SH-SY5Y (cell line): ENCODE measurements at regions not wholly inside any gene's neighbourhood (a gene's known extent, or its start where the extent isn't known, plus 50 kb on each side); places are given as distances from the start of the nearest gene placed in this dataset.

Experiments
- GATA2 ChIP-seq: IDR thresholded peaks from 2 replicates; pipeline ENCODE4 v1.6.1; 2011; ENCODE audit warnings: mild to moderate bottlenecking, low read depth, low read length
- GATA3 ChIP-seq: IDR thresholded peaks from 2 replicates; pipeline ENCODE4 v1.6.1; 2011; ENCODE audit warnings: low read depth, mild to moderate bottlenecking, low read length, moderate library complexity

DNA sequence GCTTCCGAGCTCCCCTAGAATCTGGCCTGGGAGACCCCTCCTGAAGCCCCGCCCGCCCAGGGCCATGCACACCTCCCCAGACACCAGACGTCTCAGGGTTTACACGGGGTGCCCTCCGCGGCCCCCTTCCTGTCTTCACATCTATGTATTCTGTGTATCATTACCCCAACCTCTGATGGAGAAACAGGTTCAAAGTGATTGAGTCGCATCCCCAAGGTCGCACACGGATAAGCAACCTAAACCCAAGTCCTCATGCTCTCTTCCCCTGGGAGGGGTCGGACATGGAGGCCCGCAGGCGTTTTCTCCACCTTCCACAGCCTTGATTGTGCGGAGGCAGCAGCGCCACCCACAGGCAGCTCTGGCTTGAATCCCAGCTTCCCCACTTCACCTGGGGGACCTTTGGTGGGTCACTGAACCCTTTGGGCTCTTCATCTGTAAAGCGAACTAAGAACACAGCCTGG is 237.3 kb downstream of the BCL11B start:
- no peak for TF ChIP-seq GATA2
- no peak for TF ChIP-seq GATA3
